GM10266 (cell line): ENCODE measurements at regions not wholly inside any gene's neighbourhood (a gene's known extent, or its start where the extent isn't known, plus 50 kb on each side); places are given as distances from the start of the nearest gene placed in this dataset.

ENCODE experiments used
- DNase-seq: peaks from one replicate; pipeline ENCODE4 v3.0.0; 2012; ENCODE audit errors: extremely low spot score
- CTCF ChIP-seq: IDR thresholded peaks from 2 replicates; pipeline ENCODE4 v1.5.1; 2012; ENCODE audit warnings: mild to moderate bottlenecking, low read depth; ENCODE audit not compliant: control insufficient read depth, insufficient read depth; ENCODE audit errors: missing control alignments

- DNase-seq = no peak
- TF ChIP-seq CTCF = no peak
Measured at GRCh38 chr14:101229666-101230065, 326.1 kb upstream of the RTL1 start.

GRCh38 chr14:101230161-101230850, 326.8 kb upstream of the RTL1 start:
- DNase-seq = no peak

GRCh38 chr14:101230851-101231550, 327.5 kb upstream of the RTL1 start:
- DNase-seq = no peak
- no peak for TF ChIP-seq CTCF

More at GRCh38 chr14:101230161-101230850, 326.8 kb upstream of the RTL1 start:
- no peak for TF ChIP-seq CTCF

GRCh38 chr14:101231828-101232227, 328.3 kb upstream of the RTL1 start:
- no peak for TF ChIP-seq CTCF
- DNase-seq = no peak

- TF ChIP-seq CTCF = no peak
- DNase-seq = no peak
Measured at GRCh38 chr14:101232340-101233020, 328.8 kb upstream of the DIO3 start.

- no peak for TF ChIP-seq CTCF
Measured at GRCh38 chr14:101233021-101233366, 328.3 kb upstream of the DIO3 start.

GRCh38 chr14:101233391-101233790, 327.9 kb upstream of the DIO3 start:
- no peak for DNase-seq
- no peak for TF ChIP-seq CTCF

More at GRCh38 chr14:101233021-101233366, 328.3 kb upstream of the DIO3 start:
- DNase-seq = no peak
